ENCODE measurements at regions not wholly inside any gene's neighbourhood (a gene's known extent, or its start where the extent isn't known, plus 50 kb on each side); places are given as distances from the start of the nearest gene placed in this dataset.

DNA sequence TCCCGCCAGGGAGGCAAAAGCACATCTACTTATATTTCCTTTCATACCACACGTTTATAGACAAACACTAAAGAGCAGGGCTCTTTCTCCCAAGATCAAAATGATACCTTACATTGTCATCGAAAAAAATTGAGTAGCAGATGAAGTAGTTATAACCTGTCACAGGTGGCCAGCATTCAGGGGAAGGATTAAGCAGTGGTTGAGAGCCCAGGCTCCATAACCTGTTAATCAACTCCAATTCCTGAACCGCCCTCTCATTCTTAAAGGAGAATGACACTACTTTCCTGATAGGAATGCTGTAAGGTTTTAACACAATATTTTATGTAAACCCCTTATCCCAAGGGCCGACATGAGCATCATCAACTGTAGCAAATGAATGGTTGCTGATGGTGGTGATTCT, 268.9 kb upstream of the KCNIP4 start:
- Histone ChIP-seq H3K4me2 (ENCODE audit: extremely low read depth, insufficient read depth, low read length) (no peak overlapping the region), H3K79me2 (ENCODE audit: control insufficient read depth, insufficient read depth, low read length) (no peaks in the 10 kb centered on the region), H3K27me3 (ENCODE audit: control insufficient read depth, insufficient read depth, low read length) (no peaks in the 10 kb centered on the region), H4K20me1 (ENCODE audit: control insufficient read depth, extremely low read depth, insufficient read depth, low read length) (no peaks in the 10 kb centered on the region), H3K4me3 (replicated peaks in 1 of 4; ENCODE audit: control extremely low read depth in 1 of 4, insufficient read depth in 1 of 4, low read depth in 3 of 4, low read length in 4 of 4) (no peak overlapping the region), H3K9me3 (ENCODE audit: control insufficient read depth, insufficient read depth, low read depth, low read length) (no peaks in the 10 kb centered on the region), H3K4me1 (ENCODE audit: control insufficient read depth, extremely low read depth, insufficient read depth, low read length) (no peaks in the 10 kb centered on the region), H3K27ac (ENCODE audit: insufficient read depth, low read length) (no peak overlapping the region), H3K9ac (ENCODE audit: insufficient read depth, low read length) (no peak overlapping the region), H2AFZ (ENCODE audit: low read length) (no peak overlapping the region), H3K36me3 (ENCODE audit: control insufficient read depth, insufficient read depth, low read length) (no peaks in the 10 kb centered on the region)
- TF ChIP-seq EZH2 (IDR thresholded peaks at IDR 0.05; ENCODE audit: low read length, missing control alignments) (no peak), CTCF (conservative IDR thresholded peaks at IDR 0.05 in 1 of 2, IDR thresholded peaks at IDR 0.05 in 1 of 2; ENCODE audit: low read depth in 1 of 2, low read length in 2 of 2) (no peak)
- DNase-seq (ENCODE audit: low read depth in 2 of 2), result no peak

DNA sequence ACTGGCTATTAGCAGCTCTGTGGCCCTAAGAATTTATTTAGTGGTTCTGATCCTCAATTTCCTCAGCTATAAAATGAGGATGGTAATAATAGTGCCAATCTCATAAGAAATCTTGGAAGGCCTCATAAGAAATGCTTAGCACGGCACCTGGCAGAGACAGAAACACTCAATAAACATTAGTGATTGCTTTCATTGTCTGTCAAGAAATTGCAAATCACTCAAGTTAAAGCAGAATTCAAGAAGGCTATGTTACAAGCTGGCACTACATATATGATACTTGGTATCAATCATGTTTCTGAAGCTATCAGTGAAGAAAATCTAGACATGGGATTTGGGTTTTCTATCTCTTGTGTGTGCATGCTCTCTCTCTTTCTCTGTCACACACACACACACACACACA, 267.7 kb upstream of the KCNIP4 start:
- H3K27ac ChIP-seq (ENCODE audit: insufficient read depth, low read length), result no peak overlapping the region
- H3K9me3 ChIP-seq (ENCODE audit: control insufficient read depth, insufficient read depth, low read depth, low read length), result no peaks in the 10 kb centered on the region
- H3K27me3 ChIP-seq (ENCODE audit: control insufficient read depth, insufficient read depth, low read length), result no peaks in the 10 kb centered on the region
- no peak overlapping the region for H3K4me2 ChIP-seq (ENCODE audit: extremely low read depth, insufficient read depth, low read length)
- TF ChIP-seq CTCF (conservative IDR thresholded peaks at IDR 0.05 in 1 of 2, IDR thresholded peaks at IDR 0.05 in 1 of 2; ENCODE audit: low read depth in 1 of 2, low read length in 2 of 2), result no peak
- no peak for TF ChIP-seq EZH2 (IDR thresholded peaks at IDR 0.05; ENCODE audit: low read length, missing control alignments)
- no peak overlapping the region for H3K9ac ChIP-seq (ENCODE audit: insufficient read depth, low read length)
- H3K4me3 ChIP-seq (replicated peaks in 1 of 4; ENCODE audit: control extremely low read depth in 1 of 4, insufficient read depth in 1 of 4, low read depth in 3 of 4, low read length in 4 of 4), result no peak overlapping the region
- no peak overlapping the region for H2AFZ ChIP-seq (ENCODE audit: low read length)
- no peaks in the 10 kb centered on the region for H3K79me2 ChIP-seq (ENCODE audit: control insufficient read depth, insufficient read depth, low read length)
- DNase-seq (ENCODE audit: low read depth in 2 of 2), result no peak
- no peaks in the 10 kb centered on the region for H3K36me3 ChIP-seq (ENCODE audit: control insufficient read depth, insufficient read depth, low read length)
- no peaks in the 10 kb centered on the region for H3K4me1 ChIP-seq (ENCODE audit: control insufficient read depth, extremely low read depth, insufficient read depth, low read length)
- no peaks in the 10 kb centered on the region for H4K20me1 ChIP-seq (ENCODE audit: control insufficient read depth, extremely low read depth, insufficient read depth, low read length)

DNA sequence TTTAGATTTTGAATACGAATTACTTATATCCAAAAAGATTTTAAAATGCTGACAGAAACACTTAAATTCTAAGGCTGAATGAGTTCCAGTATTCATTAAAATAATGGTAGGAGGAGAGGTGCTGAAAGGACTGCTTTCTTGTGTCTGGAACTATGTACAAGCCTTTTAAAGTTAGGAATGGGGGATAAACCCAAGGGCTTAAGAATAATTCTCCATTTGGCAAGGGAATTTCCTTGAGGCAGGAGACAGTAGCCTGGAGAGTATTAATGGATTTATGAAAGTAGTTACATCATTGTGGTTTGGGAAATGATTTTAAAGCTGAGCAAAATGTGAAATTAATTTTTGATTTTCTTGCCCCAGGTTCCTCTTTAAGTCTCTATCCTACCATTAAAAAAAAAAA, 266.5 kb upstream of the KCNIP4 start:
- no peak overlapping the region for H3K4me2 ChIP-seq (ENCODE audit: extremely low read depth, insufficient read depth, low read length)

More for the DNA sequence above, 266.5 kb upstream of the KCNIP4 start:
- no peak overlapping the region for H3K9ac ChIP-seq (ENCODE audit: insufficient read depth, low read length)
- H4K20me1 ChIP-seq (ENCODE audit: control insufficient read depth, extremely low read depth, insufficient read depth, low read length), result no peaks in the 10 kb centered on the region
- no peak overlapping the region for H3K4me3 ChIP-seq (replicated peaks in 1 of 4; ENCODE audit: control extremely low read depth in 1 of 4, insufficient read depth in 1 of 4, low read depth in 3 of 4, low read length in 4 of 4)
- H3K9me3 ChIP-seq (ENCODE audit: control insufficient read depth, insufficient read depth, low read depth, low read length), result no peaks in the 10 kb centered on the region
- TF ChIP-seq CTCF (conservative IDR thresholded peaks at IDR 0.05 in 1 of 2, IDR thresholded peaks at IDR 0.05 in 1 of 2; ENCODE audit: low read depth in 1 of 2, low read length in 2 of 2) (no peak), EZH2 (IDR thresholded peaks at IDR 0.05; ENCODE audit: low read length, missing control alignments) (no peak)
- no peaks in the 10 kb centered on the region for H3K27me3 ChIP-seq (ENCODE audit: control insufficient read depth, insufficient read depth, low read length)
- no peak overlapping the region for H2AFZ ChIP-seq (ENCODE audit: low read length)
- no peaks in the 10 kb centered on the region for H3K36me3 ChIP-seq (ENCODE audit: control insufficient read depth, insufficient read depth, low read length)
- H3K79me2 ChIP-seq (ENCODE audit: control insufficient read depth, insufficient read depth, low read length), result no peaks in the 10 kb centered on the region
- no peak for DNase-seq (ENCODE audit: low read depth in 2 of 2)
- no peak overlapping the region for H3K27ac ChIP-seq (ENCODE audit: insufficient read depth, low read length)
- H3K4me1 ChIP-seq (ENCODE audit: control insufficient read depth, extremely low read depth, insufficient read depth, low read length), result no peaks in the 10 kb centered on the region

All from fibroblast of lung (primary cell).